ENCODE measurements at regions not wholly inside any gene's neighbourhood (a gene's known extent, or its start where the extent isn't known, plus 50 kb on each side); places are given as distances from the start of the nearest gene placed in this dataset.

GRCh38 chr18:22680944-22681343 lies 252.2 kb upstream of the RBBP8 start:
- TF ChIP-seq CTCF (IDR thresholded peaks at IDR 0.05; ENCODE audit: control extremely low read depth, extremely low read depth, low read depth, missing control alignments), result no peak
- ChIA-PET CTCF (no interaction called here), POLR2A (no interaction called here)
- no peak for DNase-seq (ENCODE audit: extremely low spot score)

GRCh38 chr18:22681908-22682307 lies 251.2 kb upstream of the RBBP8 start:
- no peak for TF ChIP-seq CTCF (IDR thresholded peaks at IDR 0.05; ENCODE audit: control extremely low read depth, extremely low read depth, low read depth, missing control alignments)
- no peak for DNase-seq (ENCODE audit: extremely low spot score)
- ChIA-PET CTCF (no interaction called here), POLR2A (no interaction called here)

- TF ChIP-seq CTCF (IDR thresholded peaks at IDR 0.05; ENCODE audit: control extremely low read depth, extremely low read depth, low read depth, missing control alignments), result no peak
- ChIA-PET POLR2A (no interaction called here), CTCF (interaction anchor here (1.0 kb wide), 2 partner anchors 12 to 22 kb away, joined by 3 to 5 read pairs; no protein-coding TSS in a partner anchor)
- DNase-seq (ENCODE audit: extremely low spot score), result no peak
Observed at GRCh38 chr18:22682720-22683119, 250.4 kb upstream of the RBBP8 start.

- TF ChIP-seq CTCF (IDR thresholded peaks at IDR 0.05; ENCODE audit: control extremely low read depth, extremely low read depth, low read depth, missing control alignments), result no peak
- DNase-seq (ENCODE audit: extremely low spot score), result no peak
- POLR2A ChIA-PET, result no interaction called here
- CTCF ChIA-PET, result interaction anchor here (1.0 kb wide), 2 partner anchors 12 to 21 kb away, joined by 3 to 5 read pairs; no protein-coding TSS in a partner anchor
Observed at GRCh38 chr18:22683196-22683676, 249.9 kb upstream of the RBBP8 start.

- TF ChIP-seq CTCF (IDR thresholded peaks at IDR 0.05; ENCODE audit: control extremely low read depth, extremely low read depth, low read depth, missing control alignments), result no peak
- ChIA-PET CTCF (interaction anchor here (1.0 kb wide), 2 partner anchors 13 to 21 kb away, joined by 3 to 5 read pairs; no protein-coding TSS in a partner anchor), POLR2A (no interaction called here)
- DNase-seq (ENCODE audit: extremely low spot score), result no peak
Observed at GRCh38 chr18:22683786-22684185, 249.3 kb upstream of the RBBP8 start.

GRCh38 chr18:22684268-22684667 lies 248.9 kb upstream of the RBBP8 start:
- no peak for TF ChIP-seq CTCF (IDR thresholded peaks at IDR 0.05; ENCODE audit: control extremely low read depth, extremely low read depth, low read depth, missing control alignments)
- ChIA-PET CTCF (no interaction called here), POLR2A (no interaction called here)
- no peak for DNase-seq (ENCODE audit: extremely low spot score)

- no peak for TF ChIP-seq CTCF (IDR thresholded peaks at IDR 0.05; ENCODE audit: control extremely low read depth, extremely low read depth, low read depth, missing control alignments)
- POLR2A ChIA-PET, result no interaction called here
- CTCF ChIA-PET, result interaction anchor here (1.4 kb wide), 1 partner anchor 19 kb away, joined by 4 read pairs; no protein-coding TSS in a partner anchor
- DNase-seq (ENCODE audit: extremely low spot score), result no peak
Observed at GRCh38 chr18:22685788-22686187, 247.3 kb upstream of the RBBP8 start.

Measured in GM10248 (cell line).